IMR-90 (cell line): ENCODE measurements at regions not wholly inside any gene's neighbourhood (a gene's known extent, or its start where the extent isn't known, plus 50 kb on each side); places are given as distances from the start of the nearest gene placed in this dataset.
A peak's percentile ranks its signal among the peaks of the same experiment; 100 is the strongest.

Experiments used
- ATAC-seq: fragments of 200-7000 bp; cut with Tn5 transposase; 2 replicates; pipeline ENCODE4 v1.9.1; 2020; ENCODE audit warnings: low read depth, mild to moderate bottlenecking, moderate library complexity
- BruUV-seq: library from RNA; stranded (reverse); fragments of 400-500 nt; replicated peaks from 2 replicates; lab custom pipeline; 2021; lab: Mats Ljungman, UMichigan
- CTCF ChIA-PET: fragments of 300-600 bp; formaldehyde crosslinking; extraction: SDS; loops from one replicate; lab custom pipeline; 2021; ENCODE audit warnings: antibody characterized with exemption; lab: Yijun Ruan, JAX
- POLR2A ChIA-PET: fragments of 300-600 bp; sonication (Branson Sonifier 250); formaldehyde crosslinking; loops from one replicate; lab custom pipeline; 2022; ENCODE audit warnings: antibody characterized with exemption; ENCODE audit not compliant: unreplicated experiment; lab: Charles Lee
- DNase-seq: peaks from one replicate; pipeline ENCODE4 v3.0.0; 2013
- H2AFZ ChIP-seq: replicated peaks from 2 replicates; pipeline ENCODE3; 2013; ENCODE audit warnings: low read length, mild to moderate bottlenecking; ENCODE audit not compliant: poor library complexity
- H2AK5ac ChIP-seq: 2 replicates; pipeline ENCODE4 v1.6.1; 2013; ENCODE audit warnings: low read depth, low read length, inconsistent platforms
- H2AK9ac ChIP-seq: replicated peaks from 2 replicates; pipeline ENCODE3; 2013; ENCODE audit warnings: mild to moderate bottlenecking, low read depth, low read length, moderate library complexity; ENCODE audit not compliant: poor library complexity
- H2BK120ac ChIP-seq: 2 replicates; pipeline ENCODE4 v1.6.1; 2013; ENCODE audit warnings: low read depth, low read length, inconsistent platforms
- H2BK15ac ChIP-seq: 3 replicates; pipeline ENCODE4 v1.6.1; 2013; ENCODE audit warnings: low read depth, low read length, inconsistent platforms
- H2BK20ac ChIP-seq: 2 replicates; pipeline ENCODE4 v1.6.1; 2013; ENCODE audit warnings: low read depth, mild to moderate bottlenecking, inconsistent platforms, low read length, moderate library complexity
- H2BK5ac ChIP-seq: 2 replicates; pipeline ENCODE4 v1.6.1; 2013; ENCODE audit warnings: mild to moderate bottlenecking, low read depth, low read length, inconsistent platforms; ENCODE audit not compliant: poor library complexity, severe bottlenecking
- H3K14ac ChIP-seq: replicated peaks from 2 replicates; pipeline ENCODE4 v1.6.1; 2013; ENCODE audit warnings: low read depth, low read length, inconsistent platforms
- H3K18ac ChIP-seq: 2 replicates; pipeline ENCODE4 v1.6.1; 2013; ENCODE audit warnings: low read depth, low read length, control low read depth
- H3K23ac ChIP-seq: 2 replicates; pipeline ENCODE4 v1.6.1; 2013; ENCODE audit warnings: low read depth, low read length, inconsistent platforms
- H3K27ac ChIP-seq: 2 replicates; pipeline ENCODE4 v1.5.1; 2013; ENCODE audit warnings: mild to moderate bottlenecking, control low read depth, low read length; ENCODE audit not compliant: insufficient read depth
- H3K27me3 ChIP-seq: 2 replicates; pipeline ENCODE4 v1.6.1; 2013; ENCODE audit warnings: low read length; ENCODE audit not compliant: control insufficient read depth, insufficient read depth
- H3K36me3 ChIP-seq: 2 replicates; pipeline ENCODE4 v1.6.1; 2013; ENCODE audit warnings: low read length, mixed read lengths; ENCODE audit not compliant: control insufficient read depth, insufficient read depth
- H3K4ac ChIP-seq: 2 replicates; pipeline ENCODE4 v1.6.1; 2013; ENCODE audit warnings: low read depth, low read length, inconsistent platforms
- H3K4me1 ChIP-seq: 2 replicates; pipeline ENCODE4 v1.6.1; 2013; ENCODE audit warnings: low read length, mixed read lengths; ENCODE audit not compliant: control insufficient read depth, insufficient read depth
- H3K4me2 ChIP-seq: 2 replicates; pipeline ENCODE4 v1.6.1; 2013; ENCODE audit warnings: low read depth, mild to moderate bottlenecking, control low read depth, low read length, moderate library complexity
- H3K4me3 ChIP-seq: 2 replicates; pipeline ENCODE4 v1.5.1; 2013; ENCODE audit warnings: low read depth, mild to moderate bottlenecking, control low read depth, low read length, moderate library complexity; ENCODE audit not compliant: insufficient read depth
- H3K56ac ChIP-seq: 2 replicates; pipeline ENCODE4 v1.6.1; 2013; ENCODE audit warnings: low read length, inconsistent platforms; ENCODE audit not compliant: insufficient read depth; ENCODE audit errors: extremely low read depth
- H3K79me1 ChIP-seq, 2 experiments: 2 replicates each; pipeline ENCODE4 v1.6.1; 2013; ENCODE audit warnings: low read length in 2 of 2, inconsistent platforms in 1 of 2, low read depth in 1 of 2
- H3K9ac ChIP-seq: 2 replicates; pipeline ENCODE4 v1.6.1; 2013; ENCODE audit warnings: low read depth, low read length, control low read depth
- H3K9me1 ChIP-seq: 2 replicates; pipeline ENCODE4 v1.6.1; 2013; ENCODE audit warnings: low read length, inconsistent platforms; ENCODE audit not compliant: insufficient read depth
- H3K9me3 ChIP-seq: 2 replicates; pipeline ENCODE4 v1.6.1; 2013; ENCODE audit warnings: low read length; ENCODE audit not compliant: control insufficient read depth, insufficient read depth
- H4K20me1 ChIP-seq: 2 replicates; pipeline ENCODE4 v1.6.1; 2013; ENCODE audit warnings: low read length, inconsistent platforms; ENCODE audit not compliant: insufficient read depth
- H4K5ac ChIP-seq: 2 replicates; pipeline ENCODE4 v1.6.1; 2013; ENCODE audit warnings: mild to moderate bottlenecking, low read depth, low read length, control low read depth
- H4K8ac ChIP-seq, 2 experiments: 2 replicates each; pipeline ENCODE4 v1.6.1; 2013; ENCODE audit warnings: low read depth in 2 of 2, low read length in 2 of 2, control low read depth in 1 of 2, inconsistent platforms in 1 of 2
- H4K91ac ChIP-seq: 2 replicates; pipeline ENCODE4 v1.6.1; 2013; ENCODE audit warnings: low read depth, low read length, inconsistent platforms; ENCODE audit not compliant: insufficient read depth
- BHLHE40 ChIP-seq: fragments of 150-350 bp; IDR thresholded peaks from 2 replicates; pipeline ENCODE4 v1.6.1; 2016; ENCODE audit warnings: mild to moderate bottlenecking, low read depth, low read length
- CEBPB ChIP-seq: IDR thresholded peaks from 2 replicates; pipeline ENCODE4 v1.6.1; 2012; ENCODE audit warnings: low read depth, low read length, improper control_type of control experiment
- CHD1 ChIP-seq: IDR thresholded peaks from 2 replicates; pipeline ENCODE4 v1.6.1; 2012; ENCODE audit warnings: low read depth, low read length, improper control_type of control experiment
- FOS ChIP-seq: fragments of 150-350 bp; IDR thresholded peaks from 2 replicates; pipeline ENCODE4 v1.6.1; 2016; ENCODE audit warnings: low read depth, low read length
- MAFK ChIP-seq: IDR thresholded peaks from 2 replicates; pipeline ENCODE4 v1.6.1; 2012; ENCODE audit warnings: low read depth, low read length, improper control_type of control experiment
- MAZ ChIP-seq: IDR thresholded peaks from 2 replicates; pipeline ENCODE4 v1.6.1; 2012; ENCODE audit warnings: low read depth, mild to moderate bottlenecking, low read length, improper control_type of control experiment, moderate library complexity, borderline replicate concordance
- MXI1 ChIP-seq: IDR thresholded peaks from 2 replicates; pipeline ENCODE4 v1.6.1; 2012; ENCODE audit warnings: low read depth, mild to moderate bottlenecking, low read length, moderate library complexity, borderline replicate concordance
- NFE2L2 ChIP-seq: fragments of 150-350 bp; IDR thresholded peaks from 2 replicates; pipeline ENCODE4 v1.6.1; 2016; ENCODE audit warnings: low read depth, mild to moderate bottlenecking, low read length
- POLR2A ChIP-seq: IDR thresholded peaks from 2 replicates; pipeline ENCODE4 v1.6.1; 2012; ENCODE audit warnings: mild to moderate bottlenecking, low read depth, low read length
- RAD21 ChIP-seq: IDR thresholded peaks from 2 replicates; pipeline ENCODE4 v1.6.1; 2012; ENCODE audit warnings: low read length, improper control_type of control experiment
- RCOR1 ChIP-seq: IDR thresholded peaks from 2 replicates; pipeline ENCODE4 v1.6.1; 2012; ENCODE audit warnings: mild to moderate bottlenecking, low read length, improper control_type of control experiment; ENCODE audit not compliant: insufficient replicate concordance
- RFX5 ChIP-seq: IDR thresholded peaks from 2 replicates; pipeline ENCODE4 v1.8.0; 2012; ENCODE audit warnings: low read depth, mild to moderate bottlenecking, low read length, moderate library complexity
- SMC3 ChIP-seq: fragments of 150-350 bp; IDR thresholded peaks from 2 replicates; pipeline ENCODE4 v1.6.1; 2016; ENCODE audit warnings: low read depth, mild to moderate bottlenecking, antibody characterized with exemption, low read length, moderate library complexity
- USF2 ChIP-seq: fragments of 150-350 bp; IDR thresholded peaks from 2 replicates; pipeline ENCODE4 v1.6.1; 2017; ENCODE audit warnings: mild to moderate bottlenecking, antibody characterized with exemption, low read length, low read depth
- WGBS, 2 experiments: methylation state at CpG; one replicate each; pipeline versions ENCODE4 v1.1.5 to v1.1.7; 2013; ENCODE audit warnings: missing lambda C conversion rate in 2 of 2; ENCODE audit not compliant: insufficient read length in 1 of 2; ENCODE audit errors: extremely low coverage in 2 of 2; 5-methylcytosine and 5-hydroxymethylcytosine counted together
- dilution Hi-C: fragments of 300-500 bp; cut with HindIII; formaldehyde crosslinking; loops from one replicate; pipeline ENCODE4 v1.14.3; 2018; ENCODE audit warnings: low sequenced_read_pairs; ENCODE audit not compliant: unreplicated experiment
- in situ Hi-C: fragments of 300-500 bp; cut with MboI; formaldehyde crosslinking; loops from 3 replicates; pipeline ENCODE4 v1.14.3; 2019; ENCODE audit warnings: low sequenced_read_pairs, inconsistent platforms, mixed read lengths
- intact Hi-C: fragments of 100-400 bp; cut with micrococcal nuclease; formaldehyde crosslinking; loops from 2 replicates; pipeline ENCODE4 v1.10.0; 2022
- TF ChIP-seq, protein P1 (sequence below): fragments of 150-350 bp; IDR thresholded peaks from 2 replicates; pipeline ENCODE4 v1.6.1; 2016; ENCODE audit warnings: low read depth, mild to moderate bottlenecking, low read length, moderate library complexity, borderline replicate concordance
- TF ChIP-seq, protein P2 (sequence below): conservative IDR thresholded peaks from 2 replicates; pipeline ENCODE4 v1.5.1; 2012; ENCODE audit warnings: mild to moderate bottlenecking, low read depth, low read length, improper control_type of control experiment

GRCh38 chr4:44016570-44017421, 431.8 kb downstream of the KCTD8 start:
- Histone ChIP-seq H3K23ac (no peak overlapping the region), H3K14ac (no peak overlapping the region), H2AK5ac (no peak overlapping the region), H4K91ac (no peak overlapping the region), H3K56ac (no peak overlapping the region), H3K4me1 (no peaks in the 10 kb centered on the region), H2BK15ac (no peak overlapping the region), H4K5ac (no peak overlapping the region), H3K27ac (no peak overlapping the region), H3K36me3 (no peaks in the 10 kb centered on the region), H3K4me2 (no peak overlapping the region), H3K4ac (no peak overlapping the region), H4K20me1 (no peaks in the 10 kb centered on the region), H3K9me3 (no peaks in the 10 kb centered on the region; the same call in 1 of the 2 replicates), H2BK120ac (no peak overlapping the region), H3K4me3 (no peak overlapping the region), H2BK5ac (no peak overlapping the region), H3K9ac (no peak overlapping the region), H2AFZ (no peak overlapping the region), H3K9me1 (no peaks in the 10 kb centered on the region), H3K18ac (no peak overlapping the region), H2AK9ac (no peak overlapping the region), H2BK20ac (no peak overlapping the region), H3K79me1 (no peaks in the 10 kb centered on the region), H3K27me3 (no peaks in the 10 kb centered on the region), H4K8ac (no peak overlapping the region)
- 71% methylated on average over 5 of the region's 18 CpGs; no CpG with 5 or more reads in 1 of the 2 experiments for WGBS, 2 experiments
- dilution Hi-C loops (no loop called here), intact Hi-C loops (no loop called here), in situ Hi-C loops (no loop called here)
- CTCF ChIA-PET, result no interaction called here
- TF ChIP-seq MAFK (no peak), RCOR1 (no peak), BHLHE40 (no peak), MXI1 (no peak), USF2 (no peak), NFE2L2 (no peak), SMC3 (no peak), RAD21 (no peak), FOS (no peak), CEBPB (no peak), RFX5 (no peak), CHD1 (no peak), POLR2A (no peak), MAZ (no peak)
- TF ChIP-seq, protein P1, sequence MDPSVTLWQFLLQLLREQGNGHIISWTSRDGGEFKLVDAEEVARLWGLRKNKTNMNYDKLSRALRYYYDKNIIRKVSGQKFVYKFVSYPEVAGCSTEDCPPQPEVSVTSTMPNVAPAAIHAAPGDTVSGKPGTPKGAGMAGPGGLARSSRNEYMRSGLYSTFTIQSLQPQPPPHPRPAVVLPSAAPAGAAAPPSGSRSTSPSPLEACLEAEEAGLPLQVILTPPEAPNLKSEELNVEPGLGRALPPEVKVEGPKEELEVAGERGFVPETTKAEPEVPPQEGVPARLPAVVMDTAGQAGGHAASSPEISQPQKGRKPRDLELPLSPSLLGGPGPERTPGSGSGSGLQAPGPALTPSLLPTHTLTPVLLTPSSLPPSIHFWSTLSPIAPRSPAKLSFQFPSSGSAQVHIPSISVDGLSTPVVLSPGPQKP, result no peak
- TF ChIP-seq, protein P2, sequence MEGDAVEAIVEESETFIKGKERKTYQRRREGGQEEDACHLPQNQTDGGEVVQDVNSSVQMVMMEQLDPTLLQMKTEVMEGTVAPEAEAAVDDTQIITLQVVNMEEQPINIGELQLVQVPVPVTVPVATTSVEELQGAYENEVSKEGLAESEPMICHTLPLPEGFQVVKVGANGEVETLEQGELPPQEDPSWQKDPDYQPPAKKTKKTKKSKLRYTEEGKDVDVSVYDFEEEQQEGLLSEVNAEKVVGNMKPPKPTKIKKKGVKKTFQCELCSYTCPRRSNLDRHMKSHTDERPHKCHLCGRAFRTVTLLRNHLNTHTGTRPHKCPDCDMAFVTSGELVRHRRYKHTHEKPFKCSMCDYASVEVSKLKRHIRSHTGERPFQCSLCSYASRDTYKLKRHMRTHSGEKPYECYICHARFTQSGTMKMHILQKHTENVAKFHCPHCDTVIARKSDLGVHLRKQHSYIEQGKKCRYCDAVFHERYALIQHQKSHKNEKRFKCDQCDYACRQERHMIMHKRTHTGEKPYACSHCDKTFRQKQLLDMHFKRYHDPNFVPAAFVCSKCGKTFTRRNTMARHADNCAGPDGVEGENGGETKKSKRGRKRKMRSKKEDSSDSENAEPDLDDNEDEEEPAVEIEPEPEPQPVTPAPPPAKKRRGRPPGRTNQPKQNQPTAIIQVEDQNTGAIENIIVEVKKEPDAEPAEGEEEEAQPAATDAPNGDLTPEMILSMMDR, result no peak
- ATAC-seq (no peak), DNase-seq (peak; percentile 23)
- POLR2A ChIA-PET, result no interaction called here
- BruUV-seq, result no TSS peak
